ENCODE measurements at regions not wholly inside any gene's neighbourhood (a gene's known extent, or its start where the extent isn't known, plus 50 kb on each side); places are given as distances from the start of the nearest gene placed in this dataset.

- TF ChIP-seq CTCF (IDR thresholded peaks at IDR 0.05): no peak
- TF ChIP-seq ZFX (IDR thresholded peaks at IDR 0.05; ENCODE audit: borderline replicate concordance): no peak
Measured at GRCh38 chr10:84863675-84864074, 535.3 kb downstream of the CCSER2 start.

All from 22Rv1 (cell line).